ENCODE measurements at regions not wholly inside any gene's neighbourhood (a gene's known extent, or its start where the extent isn't known, plus 50 kb on each side); places are given as distances from the start of the nearest gene placed in this dataset.
"Not testable (repeated sequence)": the region's sequence is repeated elsewhere in the genome, so short reads cannot be mapped to it uniquely, and the experiment has no call there.

- DNase-seq (ENCODE audit: low spot score) = no peak
These were observed 51.2 kb upstream of the SEC16B start for GRCh38 chr1:178020968-178021640.

- no peak for DNase-seq (ENCODE audit: low spot score)
These were observed 52.1 kb upstream of the SEC16B start for GRCh38 chr1:178021950-178022349.

- DNase-seq (ENCODE audit: low spot score) = no peak
These were observed 53.3 kb upstream of the SEC16B start for GRCh38 chr1:178023181-178023618.

DNA sequence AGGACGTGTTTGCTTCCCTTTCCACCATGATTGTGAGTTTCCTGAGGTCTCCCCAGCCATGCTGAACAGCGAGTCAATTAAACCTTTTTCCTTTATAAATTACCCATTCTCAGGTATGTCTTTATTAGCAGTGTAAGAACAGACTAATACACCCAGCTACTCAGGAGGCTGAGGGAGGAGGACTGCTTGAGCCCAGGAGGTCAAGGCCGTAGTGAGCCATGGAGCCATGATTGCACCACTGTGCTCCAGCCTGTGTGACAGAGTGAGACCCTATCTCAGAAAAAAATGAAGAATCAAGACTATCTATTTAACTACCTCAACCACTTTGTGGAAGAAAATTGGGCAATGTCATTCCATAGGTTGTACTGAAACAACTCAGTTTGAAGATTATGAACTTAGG is 54.6 kb upstream of the SEC16B start:
- no peak for DNase-seq (ENCODE audit: low spot score)

- no peak for DNase-seq (ENCODE audit: low spot score)
These were observed 55.9 kb upstream of the SEC16B start for GRCh38 chr1:178025613-178026356.

DNA sequence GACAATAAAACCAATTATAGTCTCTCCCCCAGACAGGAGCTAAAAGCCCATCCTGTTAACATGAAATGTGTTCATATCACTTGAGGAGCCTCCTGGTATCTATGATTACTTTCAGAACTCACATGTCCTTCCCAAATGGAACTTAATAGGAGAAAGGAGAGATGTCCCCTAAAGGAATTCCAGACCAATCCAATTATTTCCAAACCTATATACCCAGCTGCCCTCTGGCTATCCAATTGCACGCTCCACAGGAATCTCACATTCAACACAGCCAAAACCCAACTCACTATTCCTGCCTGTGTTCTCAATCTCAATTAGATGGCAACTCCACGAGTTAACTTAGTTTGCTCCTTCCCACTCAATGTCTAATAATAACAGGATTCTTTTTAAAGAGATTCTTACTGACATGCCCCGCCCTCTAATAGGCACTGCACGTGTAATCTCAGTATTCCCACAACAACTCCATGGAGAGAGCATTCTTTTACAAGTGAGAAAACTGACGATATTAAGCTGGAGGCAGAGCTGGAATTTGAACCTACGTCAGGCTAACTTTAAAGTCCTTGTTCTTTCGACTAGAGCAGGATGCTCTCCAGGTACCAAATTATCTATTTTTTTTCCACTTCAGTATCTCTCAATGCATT is 59.1 kb upstream of the SEC16B start:
- DNase-seq (ENCODE audit: low spot score) = no peak

DNA sequence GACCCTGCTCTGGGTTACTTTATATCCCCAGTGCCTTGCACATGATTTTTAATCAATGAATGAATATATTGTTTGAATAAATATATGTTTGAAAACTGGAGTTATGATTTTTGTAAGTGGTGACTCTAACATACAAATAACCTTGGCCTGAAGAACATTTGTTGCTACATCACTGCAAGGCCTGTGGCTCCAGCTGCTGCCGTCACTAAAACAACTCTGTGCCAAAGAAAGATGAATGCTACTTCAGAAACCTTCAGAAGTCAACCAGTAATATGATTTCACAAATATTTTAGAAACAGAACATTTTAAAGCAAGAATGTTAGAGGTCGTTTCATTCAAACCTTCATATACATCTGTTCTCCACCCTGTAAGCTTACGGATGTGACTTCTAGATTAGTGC is 60.6 kb upstream of the SEC16B start:
- no peak for DNase-seq (ENCODE audit: low spot score)

DNA sequence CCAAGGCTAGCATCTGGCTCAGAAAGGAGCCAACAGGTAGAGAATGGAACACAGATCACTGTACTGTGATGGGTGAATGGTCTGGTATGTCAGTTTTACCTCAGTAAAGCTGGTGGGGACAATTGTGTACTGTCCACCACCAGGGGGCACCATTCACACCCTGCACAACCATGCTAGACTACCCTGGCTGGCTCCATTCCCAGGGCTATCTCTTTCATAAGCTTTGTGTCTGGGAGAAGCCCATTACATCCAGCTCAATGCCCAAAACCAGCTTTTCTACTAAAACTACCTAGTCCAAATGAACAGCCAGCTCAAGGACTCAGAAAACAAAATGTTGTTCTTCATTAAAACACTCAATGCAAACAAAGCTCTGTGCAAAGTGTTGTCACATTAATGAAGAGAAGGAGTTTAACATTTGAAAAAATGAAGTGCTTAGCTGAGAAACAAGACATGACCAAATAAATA is 62.0 kb upstream of the RASAL2 start:
- DNase-seq (ENCODE audit: low spot score) = peak; percentile 90

- no peak for DNase-seq (ENCODE audit: low spot score)
These were observed 60.9 kb upstream of the RASAL2 start for GRCh38 chr1:178033019-178033418.

- no peak for DNase-seq (ENCODE audit: low spot score)
These were observed 59.2 kb upstream of the RASAL2 start for GRCh38 chr1:178034676-178035075.

DNA sequence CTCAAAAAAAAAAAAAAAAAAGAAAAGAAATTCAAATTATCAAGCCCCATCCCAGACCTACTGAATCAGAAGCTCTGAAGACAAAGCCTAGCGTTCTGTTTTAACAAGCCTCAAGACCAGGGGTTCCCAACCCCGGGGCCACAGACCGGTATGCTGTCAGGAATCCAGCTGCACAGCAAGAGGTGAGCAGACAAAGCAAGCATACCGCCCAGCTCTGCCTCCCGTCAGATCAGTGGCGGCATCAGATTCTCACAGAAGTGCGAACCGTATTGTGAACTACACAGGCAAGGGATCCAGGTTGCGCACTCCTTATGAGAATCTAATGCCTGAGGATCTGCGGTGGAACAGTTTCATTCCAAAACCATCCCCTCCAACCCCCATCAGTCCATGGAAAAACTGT is 57.8 kb upstream of the RASAL2 start:
- DNase-seq (ENCODE audit: low spot score) = no peak

GRCh38 chr1:178037510-178038253 is 56.2 kb upstream of the RASAL2 start:
- peak; percentile 87 for DNase-seq (ENCODE audit: low spot score)

DNA sequence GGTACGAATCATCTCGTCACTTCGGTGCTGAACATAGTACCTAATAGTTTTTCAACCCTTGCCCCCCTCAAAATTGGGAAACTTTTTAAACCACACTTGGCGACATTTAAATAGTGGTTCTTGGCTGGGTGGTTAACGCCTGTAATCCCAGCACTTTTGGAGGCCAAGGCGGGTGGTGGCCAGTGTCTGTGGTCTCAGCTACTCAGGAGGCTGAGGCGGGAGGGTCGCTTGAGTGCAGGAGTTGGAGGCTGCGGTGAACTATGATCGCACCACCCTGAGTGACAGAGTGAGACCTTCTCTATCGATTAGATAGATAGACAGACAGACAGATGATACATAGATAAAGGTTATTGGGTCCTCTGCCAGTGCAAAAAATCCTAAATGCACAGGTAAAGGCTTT is 55.5 kb upstream of the RASAL2 start:
- DNase-seq (ENCODE audit: low spot score) = no peak

GRCh38 chr1:178039891-178040290 is 54.0 kb upstream of the RASAL2 start:
- DNase-seq (ENCODE audit: low spot score) = no peak

- DNase-seq (ENCODE audit: low spot score) = not testable (repeated sequence)
These were observed 50.0 kb upstream of the RASAL2 start for GRCh38 chr1:178043940-178044339.

Measured in ureter (tissue), 1 donor.